Natural killer cell (primary cell): ENCODE measurements at regions not wholly inside any gene's neighbourhood (a gene's known extent, or its start where the extent isn't known, plus 50 kb on each side); places are given as distances from the start of the nearest gene placed in this dataset.

Experiments used
- ATAC-seq, 3 donors: fragments of 150-1000 bp in 2 of 3; fragments of 200-7000 bp in 1 of 3; cut with Tn5 transposase; 1 replicate in 1 of 3; 2 replicates in 2 of 3; pipeline ENCODE4 v1.10.0; 2021; ENCODE audit warnings: mild to moderate bottlenecking in 2 of 3, moderate library complexity in 2 of 3
- DNase-seq, 2 donors: peaks; one replicate each; pipeline versions ENCODE4 v3.0.0 to v3.0.0-alpha.2; 2013 to 2021; ENCODE audit warnings: mixed read lengths in 1 of 2
- H3K27ac ChIP-seq: one replicate; pipeline ENCODE4 v1.5.1; 2013; ENCODE audit warnings: mild to moderate bottlenecking, low read length
- H3K27me3 ChIP-seq: one replicate; pipeline ENCODE4 v1.6.1; 2013; ENCODE audit warnings: low read length; ENCODE audit not compliant: control insufficient read depth, insufficient read depth
- H3K36me3 ChIP-seq: one replicate; pipeline ENCODE4 v1.6.1; 2013; ENCODE audit warnings: low read length; ENCODE audit not compliant: control insufficient read depth, insufficient read depth
- H3K4me1 ChIP-seq: one replicate; pipeline ENCODE4 v1.6.1; 2013; ENCODE audit warnings: low read length; ENCODE audit not compliant: control insufficient read depth, insufficient read depth
- H3K4me3 ChIP-seq: one replicate; pipeline ENCODE4 v1.5.1; 2013; ENCODE audit warnings: low read length
- H3K9me3 ChIP-seq: one replicate; pipeline ENCODE4 v1.6.1; 2013; ENCODE audit warnings: low read length; ENCODE audit not compliant: control insufficient read depth, insufficient read depth
- H3K27ac Mint-ChIP-seq, 2 donors: one replicate each; pipeline ENCODE4 v1.8.0; 2022; ENCODE audit warnings: mild to moderate bottlenecking in 2 of 2, mixed read lengths in 2 of 2, moderate library complexity in 1 of 2
- H3K27me3 Mint-ChIP-seq, 2 donors: one replicate each; pipeline ENCODE4 v1.8.0; 2022; ENCODE audit warnings: low read depth in 2 of 2, mixed read lengths in 2 of 2
- H3K36me3 Mint-ChIP-seq: one replicate; pipeline ENCODE4 v1.8.0; 2022; ENCODE audit warnings: mixed read lengths
- H3K4me1 Mint-ChIP-seq, 2 donors: one replicate each; pipeline ENCODE4 v1.8.0; 2022; ENCODE audit warnings: mixed read lengths in 2 of 2
- H3K4me3 Mint-ChIP-seq: one replicate; pipeline ENCODE4 v1.8.0; 2022; ENCODE audit warnings: mild to moderate bottlenecking, moderate library complexity, mixed read lengths
- H3K9me3 Mint-ChIP-seq, 2 donors: one replicate each; pipeline ENCODE4 v1.8.0; 2022; ENCODE audit warnings: mixed read lengths in 2 of 2
- WGBS: methylation state at CpG from one replicate; pipeline ENCODE4 v1.1.7; 2013; ENCODE audit warnings: missing lambda C conversion rate; ENCODE audit not compliant: insufficient coverage; 5-methylcytosine and 5-hydroxymethylcytosine counted together
- intact Hi-C: fragments of 100-400 bp; cut with micrococcal nuclease; formaldehyde crosslinking; loops from one replicate; pipeline ENCODE4 v1.14.2; 2022
- TF ChIP-seq, protein P1 (sequence below): fragments of 200-600 bp; IDR thresholded peaks from one replicate; pipeline ENCODE4 v1.8.0; 2022; ENCODE audit warnings: antibody characterized with exemption

DNA sequence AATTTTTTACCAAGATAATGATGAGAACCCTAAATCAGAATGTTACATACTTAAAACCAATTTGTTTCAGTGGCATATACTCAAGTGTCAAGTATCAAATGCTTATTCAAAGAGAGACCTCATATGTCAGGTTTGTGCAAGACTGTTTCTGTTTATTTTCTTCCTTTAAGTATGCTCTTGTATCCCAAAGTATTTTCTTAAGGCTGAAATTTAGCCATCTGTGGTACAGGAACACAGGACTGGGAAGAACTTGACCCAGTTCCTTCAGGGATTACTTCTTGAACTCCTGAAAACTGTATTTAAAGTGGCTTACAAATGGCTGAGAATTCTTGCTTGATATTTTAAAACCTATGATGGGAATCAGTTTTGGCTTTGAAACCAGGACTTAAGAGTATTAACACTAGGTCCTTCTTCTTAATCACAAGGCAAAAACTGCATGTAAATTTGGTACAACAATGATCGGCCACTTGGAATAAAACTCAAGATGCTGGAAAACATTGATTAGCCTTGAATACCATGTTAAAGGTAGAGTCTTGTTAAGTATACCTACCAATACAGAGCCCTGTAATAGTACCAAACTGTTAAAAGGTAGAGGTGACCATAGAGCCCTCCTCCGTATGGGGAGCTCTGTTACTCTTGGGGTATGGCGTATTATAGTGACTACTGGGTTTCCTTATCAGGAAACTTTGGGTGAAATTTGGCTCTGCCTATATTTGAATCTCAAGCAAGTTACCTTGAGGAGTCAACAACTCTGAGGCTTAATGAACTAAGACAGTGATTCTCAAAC is 95.9 kb downstream of the BLID start:
- ATAC-seq (no peak), DNase-seq (no peak)
- Histone ChIP-seq H3K27ac (no peak overlapping the region), H3K9me3 (no peaks in the 10 kb centered on the region), H3K27me3 (no peaks in the 10 kb centered on the region), H3K36me3 (no peaks in the 10 kb centered on the region), H3K4me3 (no peak overlapping the region), H3K4me1 (no peaks in the 10 kb centered on the region)
- intact Hi-C loops: no loop called here
- 86% methylated on average over 2 of the region's 3 CpGs for WGBS
- peaks cover 0 to 8% of the 10 kb centered on the region in 2 donors for H3K27me3 Mint-ChIP-seq
- H3K27ac Mint-ChIP-seq: no peak overlapping the region
- H3K9me3 Mint-ChIP-seq: no peaks in the 10 kb centered on the region
- H3K4me3 Mint-ChIP-seq: no peak overlapping the region
- H3K36me3 Mint-ChIP-seq: no peaks in the 10 kb centered on the region
- H3K4me1 Mint-ChIP-seq: no peaks in the 10 kb centered on the region
- TF ChIP-seq, protein P1, sequence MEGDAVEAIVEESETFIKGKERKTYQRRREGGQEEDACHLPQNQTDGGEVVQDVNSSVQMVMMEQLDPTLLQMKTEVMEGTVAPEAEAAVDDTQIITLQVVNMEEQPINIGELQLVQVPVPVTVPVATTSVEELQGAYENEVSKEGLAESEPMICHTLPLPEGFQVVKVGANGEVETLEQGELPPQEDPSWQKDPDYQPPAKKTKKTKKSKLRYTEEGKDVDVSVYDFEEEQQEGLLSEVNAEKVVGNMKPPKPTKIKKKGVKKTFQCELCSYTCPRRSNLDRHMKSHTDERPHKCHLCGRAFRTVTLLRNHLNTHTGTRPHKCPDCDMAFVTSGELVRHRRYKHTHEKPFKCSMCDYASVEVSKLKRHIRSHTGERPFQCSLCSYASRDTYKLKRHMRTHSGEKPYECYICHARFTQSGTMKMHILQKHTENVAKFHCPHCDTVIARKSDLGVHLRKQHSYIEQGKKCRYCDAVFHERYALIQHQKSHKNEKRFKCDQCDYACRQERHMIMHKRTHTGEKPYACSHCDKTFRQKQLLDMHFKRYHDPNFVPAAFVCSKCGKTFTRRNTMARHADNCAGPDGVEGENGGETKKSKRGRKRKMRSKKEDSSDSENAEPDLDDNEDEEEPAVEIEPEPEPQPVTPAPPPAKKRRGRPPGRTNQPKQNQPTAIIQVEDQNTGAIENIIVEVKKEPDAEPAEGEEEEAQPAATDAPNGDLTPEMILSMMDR: no peak

DNA sequence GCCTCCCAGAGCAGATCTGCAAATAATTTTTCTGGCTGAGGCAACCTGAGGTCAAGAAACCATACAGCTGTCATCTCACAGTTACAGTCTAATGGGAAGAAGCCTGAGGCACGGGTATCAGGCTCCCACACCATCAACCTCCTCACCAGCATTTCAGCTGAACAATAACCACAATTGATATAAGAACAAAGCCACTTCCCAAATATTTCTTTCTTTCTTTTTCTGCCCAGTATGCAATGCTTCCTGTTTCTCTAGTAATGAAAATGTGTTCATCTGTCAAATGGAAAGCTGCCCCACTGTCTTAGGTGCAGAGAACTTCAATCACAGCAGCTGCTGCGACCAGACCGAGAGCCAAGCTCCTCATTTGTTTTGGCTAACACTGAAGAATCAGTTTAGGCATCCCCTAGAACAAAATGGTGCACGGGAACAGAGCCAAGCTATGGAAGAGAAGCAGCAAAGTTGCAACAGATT is 108.4 kb downstream of the BLID start:
- ATAC-seq (no peak), DNase-seq (no peak)
- H3K36me3 Mint-ChIP-seq: no peaks in the 10 kb centered on the region
- H3K27ac ChIP-seq: no peak overlapping the region
- TF ChIP-seq, protein P1: no peak
- intact Hi-C loops: no loop called here
- H3K36me3 ChIP-seq: no peaks in the 10 kb centered on the region
- peaks cover 0 to 2% of the 10 kb centered on the region in 2 donors for H3K9me3 Mint-ChIP-seq
- no peaks in the 10 kb centered on the region for H3K27me3 ChIP-seq
- H3K4me3 Mint-ChIP-seq: no peak overlapping the region
- no peak overlapping the region for H3K4me3 ChIP-seq
- no peaks in the 10 kb centered on the region for H3K4me1 Mint-ChIP-seq
- H3K27ac Mint-ChIP-seq: no peak overlapping the region
- H3K9me3 ChIP-seq: no peaks in the 10 kb centered on the region
- H3K4me1 ChIP-seq: no peaks in the 10 kb centered on the region
- WGBS: 14% methylated on average over 4 of the region's 4 CpGs
- H3K27me3 Mint-ChIP-seq: peaks cover 0 to 4% of the 10 kb centered on the region in 2 donors

DNA sequence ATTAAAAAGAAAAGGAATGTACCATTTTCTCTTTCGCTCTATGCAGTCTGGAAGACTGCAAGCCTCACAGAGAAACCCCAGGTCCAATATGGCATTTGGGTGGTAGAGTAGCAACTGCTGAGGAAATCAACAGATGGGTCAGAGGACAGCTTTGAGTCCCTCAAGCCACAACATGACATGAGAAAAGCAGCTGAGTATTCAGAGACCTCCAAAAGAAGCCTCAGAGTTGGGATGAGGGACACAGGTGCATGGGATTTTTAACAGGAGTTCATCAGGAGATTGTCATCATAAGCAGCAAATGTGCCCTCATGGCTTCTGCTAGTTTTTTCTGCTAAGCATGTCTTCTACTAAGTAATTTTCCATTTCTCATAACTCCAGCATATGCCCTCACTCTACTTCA is 111.6 kb downstream of the BLID start:
- Mint-ChIP-seq H3K9me3 (peaks cover 0 to 5% of the 10 kb centered on the region in 2 donors), H3K27ac (no peak overlapping the region), H3K4me3 (no peak overlapping the region), H3K36me3 (no peaks in the 10 kb centered on the region), H3K27me3 (peaks cover 0 to 4% of the 10 kb centered on the region in 2 donors), H3K4me1 (no peaks in the 10 kb centered on the region)
- Histone ChIP-seq H3K4me3 (no peak overlapping the region), H3K36me3 (no peaks in the 10 kb centered on the region), H3K4me1 (no peaks in the 10 kb centered on the region), H3K27ac (no peak overlapping the region), H3K27me3 (no peaks in the 10 kb centered on the region), H3K9me3 (no peaks in the 10 kb centered on the region)
- 92% methylated on average over 1 of the region's 1 CpG for WGBS
- TF ChIP-seq, protein P1: no peak
- intact Hi-C loops: no loop called here
- no peak for ATAC-seq
- DNase-seq: no peak

DNA sequence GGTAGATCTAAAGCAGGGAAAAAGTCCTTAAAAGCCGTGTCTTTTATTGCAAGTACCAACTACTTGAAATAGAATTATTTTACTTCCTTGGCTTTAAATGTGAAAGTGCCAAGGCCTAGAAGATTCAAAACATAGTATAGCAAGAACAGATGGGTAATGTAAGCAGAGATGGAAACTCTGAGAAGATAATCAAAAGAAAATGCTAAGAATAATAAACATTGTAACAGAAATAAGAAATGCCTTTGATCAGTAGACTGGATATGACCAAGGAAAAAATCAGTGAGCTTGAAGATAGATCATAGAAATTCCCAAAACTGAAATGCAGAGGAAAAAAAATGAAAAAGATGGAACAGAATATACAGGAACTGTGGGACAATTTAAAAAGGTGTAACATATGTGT is 113.1 kb downstream of the BLID start:
- Histone ChIP-seq H3K4me1 (no peaks in the 10 kb centered on the region), H3K4me3 (no peak overlapping the region), H3K27me3 (peaks cover 2% of the 10 kb centered on the region), H3K9me3 (no peaks in the 10 kb centered on the region), H3K27ac (no peak overlapping the region), H3K36me3 (no peaks in the 10 kb centered on the region)
- no peak overlapping the region for H3K4me3 Mint-ChIP-seq
- peaks cover 0 to 4% of the 10 kb centered on the region in 2 donors for H3K27me3 Mint-ChIP-seq
- intact Hi-C loops: no loop called here
- no peaks in the 10 kb centered on the region for H3K4me1 Mint-ChIP-seq
- TF ChIP-seq, protein P1: no peak
- whole genome bisulfite sequencing: no CpG with 5 or more reads among the region's 1 CpG
- ATAC-seq: no peak
- H3K27ac Mint-ChIP-seq: no peak overlapping the region
- peaks cover 0 to 5% of the 10 kb centered on the region in 2 donors for H3K9me3 Mint-ChIP-seq
- no peak for DNase-seq
- no peaks in the 10 kb centered on the region for H3K36me3 Mint-ChIP-seq
